ENCODE measurements at regions not wholly inside any gene's neighbourhood (a gene's known extent, or its start where the extent isn't known, plus 50 kb on each side); places are given as distances from the start of the nearest gene placed in this dataset.
"Not testable (repeated sequence)": the region's sequence is repeated elsewhere in the genome, so short reads cannot be mapped to it uniquely, and the experiment has no call there.

DNA sequence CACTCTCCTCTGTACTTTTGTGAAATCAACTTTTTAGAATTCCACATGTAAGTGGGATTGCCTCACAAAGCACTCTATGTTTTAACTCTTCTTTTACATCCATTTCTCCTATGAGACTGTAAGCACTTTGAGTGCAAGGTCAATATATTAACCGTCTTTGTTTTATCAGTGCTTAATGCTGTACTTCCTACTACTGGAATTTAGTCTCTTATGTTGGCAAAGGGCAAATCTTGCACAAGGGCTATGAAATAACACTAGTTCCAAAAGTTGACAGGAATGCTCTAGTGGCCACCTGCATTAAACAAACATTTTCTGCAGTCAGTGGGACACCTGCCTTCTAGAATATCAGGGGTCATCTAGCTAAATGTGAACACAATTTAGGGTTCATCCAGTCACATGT, 117.5 kb upstream of the SPATA31A3 start:
- H2BK5ac ChIP-seq (ENCODE audit: low read depth, low read length, poor library complexity, severe bottlenecking); H3K4me3 ChIP-seq (ENCODE audit: insufficient read depth, low read depth, low read length); H3K27me3 ChIP-seq (ENCODE audit: control insufficient read depth, insufficient read depth, low read length); in situ Hi-C loops (cut with MboI; ENCODE audit: low sequenced_read_pairs); H3K23ac ChIP-seq (ENCODE audit: low read depth, low read length); H3K9me1 ChIP-seq (ENCODE audit: insufficient read depth, low read length); ATAC-seq (ENCODE audit: low read depth); H3K79me1 ChIP-seq (ENCODE audit: low read depth in 1 of 2, low read length in 2 of 2); H3K4me2 ChIP-seq (ENCODE audit: low read depth, low read length); H3K36me3 ChIP-seq (ENCODE audit: control insufficient read depth, insufficient read depth, low read length); intact Hi-C loops (cut with micrococcal nuclease); dilution Hi-C loops (cut with HindIII; ENCODE audit: low sequenced_read_pairs, unreplicated experiment); H2AFZ ChIP-seq (replicated peaks; ENCODE audit: low read length, poor library complexity); BruUV-seq (replicated peaks); H4K91ac ChIP-seq (ENCODE audit: insufficient read depth, low read depth, low read length); H2BK15ac ChIP-seq (ENCODE audit: low read depth, low read length); H3K27ac ChIP-seq (ENCODE audit: insufficient read depth, low read length); H4K8ac ChIP-seq (ENCODE audit: low read depth in 2 of 2, low read length in 2 of 2); POLR2A ChIA-PET (ENCODE audit: unreplicated experiment); H2BK120ac ChIP-seq (ENCODE audit: low read depth, low read length); H3K14ac ChIP-seq (replicated peaks; ENCODE audit: low read depth, low read length); H2AK5ac ChIP-seq (ENCODE audit: low read depth, low read length); H3K4me1 ChIP-seq (ENCODE audit: control insufficient read depth, insufficient read depth, low read length); H3K56ac ChIP-seq (ENCODE audit: extremely low read depth, insufficient read depth, low read length); CTCF ChIA-PET; H3K9me3 ChIP-seq (ENCODE audit: control insufficient read depth, insufficient read depth, low read length); H2AK9ac ChIP-seq (replicated peaks; ENCODE audit: low read depth, low read length, poor library complexity); H2BK20ac ChIP-seq (ENCODE audit: low read depth, low read length); H4K5ac ChIP-seq (ENCODE audit: low read depth, low read length); H3K9ac ChIP-seq (ENCODE audit: low read depth, low read length); H3K18ac ChIP-seq (ENCODE audit: low read depth, low read length); DNase-seq; H4K20me1 ChIP-seq (ENCODE audit: insufficient read depth, low read length); H3K4ac ChIP-seq (ENCODE audit: low read depth, low read length): not testable (repeated sequence)
- WGBS, 2 experiments (ENCODE audit: extremely low coverage in 2 of 2, insufficient read length in 1 of 2) = no CpG with 5 or more reads among the region's 1 CpG

DNA sequence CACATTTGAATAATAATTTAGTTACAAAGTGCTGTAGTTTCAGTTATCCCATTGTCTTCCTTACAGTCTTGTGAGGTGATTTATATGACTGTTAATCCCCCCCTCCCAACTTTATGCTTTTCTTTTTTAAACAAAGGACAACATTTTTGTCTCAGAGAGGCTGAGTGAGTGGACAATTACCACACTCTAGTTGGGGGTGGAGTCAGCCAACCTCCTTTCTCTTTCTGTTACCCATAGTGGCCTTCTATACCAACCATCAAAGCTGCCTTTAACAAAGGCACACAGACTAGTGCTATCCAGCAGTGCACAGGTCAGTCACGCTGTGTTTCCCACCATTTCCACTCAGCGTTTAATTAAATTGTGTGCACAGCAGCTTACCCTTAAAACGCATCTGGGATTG, 114.3 kb upstream of the SPATA31A3 start:
- H3K4ac ChIP-seq (ENCODE audit: low read depth, low read length); H2BK120ac ChIP-seq (ENCODE audit: low read depth, low read length); intact Hi-C loops (cut with micrococcal nuclease); H3K27ac ChIP-seq (ENCODE audit: insufficient read depth, low read length); H3K56ac ChIP-seq (ENCODE audit: extremely low read depth, insufficient read depth, low read length); H3K14ac ChIP-seq (replicated peaks; ENCODE audit: low read depth, low read length); H3K18ac ChIP-seq (ENCODE audit: low read depth, low read length); H4K5ac ChIP-seq (ENCODE audit: low read depth, low read length); H3K23ac ChIP-seq (ENCODE audit: low read depth, low read length); BruUV-seq (replicated peaks); H3K9me3 ChIP-seq (ENCODE audit: control insufficient read depth, insufficient read depth, low read length); H4K8ac ChIP-seq (ENCODE audit: low read depth in 2 of 2, low read length in 2 of 2); H2AK5ac ChIP-seq (ENCODE audit: low read depth, low read length); ATAC-seq (ENCODE audit: low read depth); in situ Hi-C loops (cut with MboI; ENCODE audit: low sequenced_read_pairs); H2AFZ ChIP-seq (replicated peaks; ENCODE audit: low read length, poor library complexity); H2BK15ac ChIP-seq (ENCODE audit: low read depth, low read length); H3K79me1 ChIP-seq (ENCODE audit: low read depth in 1 of 2, low read length in 2 of 2); dilution Hi-C loops (cut with HindIII; ENCODE audit: low sequenced_read_pairs, unreplicated experiment); H2BK5ac ChIP-seq (ENCODE audit: low read depth, low read length, poor library complexity, severe bottlenecking); H3K4me3 ChIP-seq (ENCODE audit: insufficient read depth, low read depth, low read length); H4K20me1 ChIP-seq (ENCODE audit: insufficient read depth, low read length); H3K9me1 ChIP-seq (ENCODE audit: insufficient read depth, low read length); CTCF ChIA-PET; H3K27me3 ChIP-seq (ENCODE audit: control insufficient read depth, insufficient read depth, low read length); H3K9ac ChIP-seq (ENCODE audit: low read depth, low read length); H3K4me1 ChIP-seq (ENCODE audit: control insufficient read depth, insufficient read depth, low read length); H3K36me3 ChIP-seq (ENCODE audit: control insufficient read depth, insufficient read depth, low read length); H2BK20ac ChIP-seq (ENCODE audit: low read depth, low read length); H3K4me2 ChIP-seq (ENCODE audit: low read depth, low read length); POLR2A ChIA-PET (ENCODE audit: unreplicated experiment); H2AK9ac ChIP-seq (replicated peaks; ENCODE audit: low read depth, low read length, poor library complexity); H4K91ac ChIP-seq (ENCODE audit: insufficient read depth, low read depth, low read length); DNase-seq: not testable (repeated sequence)
- no CpG with 5 or more reads among the region's 3 CpGs for WGBS, 2 experiments (ENCODE audit: extremely low coverage in 2 of 2, insufficient read length in 1 of 2)
